WTC11 (cell line): ENCODE measurements at regions not wholly inside any gene's neighbourhood (a gene's known extent, or its start where the extent isn't known, plus 50 kb on each side); places are given as distances from the start of the nearest gene placed in this dataset.

Experiments used
- ATAC-seq: fragments of 200-7000 bp; cut with Tn5 transposase; 2 replicates; pipeline ENCODE4 v1.10.0; 2021; ENCODE audit warnings: mild to moderate bottlenecking, moderate library complexity
- CTCF ChIA-PET: fragments of 300-600 bp; sonication (Branson Sonifier 250); formaldehyde crosslinking; loops from one replicate; lab custom pipeline; 2021; ENCODE audit warnings: antibody characterized with exemption; lab: Charles Lee
- POLR2A ChIA-PET: fragments of 350-600 bp; sonication (Branson Sonifier 250); formaldehyde crosslinking; loops from one replicate; lab custom pipeline; 2021; ENCODE audit warnings: antibody characterized with exemption; lab: Charles Lee
- DNase-seq: peaks from one replicate; pipeline ENCODE4 v3.0.0; 2021; ENCODE audit warnings: low spot score
- H3K27ac Mint-ChIP-seq: 2 replicates; pipeline ENCODE4 v1.8.0; 2021; ENCODE audit warnings: mixed read lengths
- H3K27me3 Mint-ChIP-seq: 2 replicates; pipeline ENCODE4 v1.8.0; 2021; ENCODE audit warnings: low read depth, mild to moderate bottlenecking, moderate library complexity, mixed read lengths
- H3K36me3 Mint-ChIP-seq: 2 replicates; pipeline ENCODE4 v1.8.0; 2021; ENCODE audit warnings: mixed read lengths
- H3K4me1 Mint-ChIP-seq: 2 replicates; pipeline ENCODE4 v1.8.0; 2022; ENCODE audit warnings: mixed read lengths
- H3K4me3 Mint-ChIP-seq: 2 replicates; pipeline ENCODE4 v1.8.0; 2021; ENCODE audit warnings: mild to moderate bottlenecking, moderate library complexity, mixed read lengths
- H3K9me3 Mint-ChIP-seq: 2 replicates; pipeline ENCODE4 v1.8.0; 2021; ENCODE audit warnings: mixed read lengths
- ATF3 ChIP-seq: sonication (generic); formaldehyde crosslinking; conservative IDR thresholded peaks from 2 replicates; pipeline ENCODE4 v1.8.1; 2022; ENCODE audit warnings: mild to moderate bottlenecking, missing genetic modification reagents
- CBFB ChIP-seq: sonication (generic); formaldehyde crosslinking; IDR thresholded peaks from 2 replicates; pipeline ENCODE4 v1.8.1; 2022; ENCODE audit warnings: mild to moderate bottlenecking, low read depth, missing genetic modification reagents
- CDX4 ChIP-seq: fragments of 250-450 bp; sonication (Bioruptor Pico); IDR thresholded peaks from 2 replicates; pipeline ENCODE4 v1.9.0; 2021; ENCODE audit warnings: moderate library complexity, mild to moderate bottlenecking, inconsistent platforms, borderline replicate concordance
- ESRRA ChIP-seq: sonication (generic); formaldehyde crosslinking; IDR thresholded peaks from 2 replicates; pipeline ENCODE4 v1.8.1; 2022; ENCODE audit warnings: mild to moderate bottlenecking, missing genetic modification reagents, borderline replicate concordance
- FOXK1 ChIP-seq: sonication (generic); formaldehyde crosslinking; IDR thresholded peaks from 2 replicates; pipeline ENCODE4 v1.8.0; 2022; ENCODE audit warnings: mild to moderate bottlenecking, moderate library complexity, missing genetic modification reagents
- FOXP1 ChIP-seq: sonication (generic); formaldehyde crosslinking; IDR thresholded peaks from 2 replicates; pipeline ENCODE4 v1.8.0; 2022; ENCODE audit warnings: missing genetic modification reagents, mild to moderate bottlenecking, moderate library complexity, borderline replicate concordance
- FOXP4 ChIP-seq: sonication (generic); formaldehyde crosslinking; IDR thresholded peaks from 2 replicates; pipeline ENCODE4 v1.8.0; 2022; ENCODE audit warnings: mild to moderate bottlenecking, missing genetic modification reagents
- KAT7 ChIP-seq: sonication (generic); formaldehyde crosslinking; IDR thresholded peaks from 2 replicates; pipeline ENCODE4 v1.8.1; 2023; ENCODE audit warnings: missing genetic modification reagents, mild to moderate bottlenecking, borderline replicate concordance
- MLX ChIP-seq: sonication (generic); formaldehyde crosslinking; IDR thresholded peaks from 2 replicates; pipeline ENCODE4 v1.8.1; 2023; ENCODE audit warnings: mild to moderate bottlenecking, missing genetic modification reagents, moderate library complexity
- MYBL2 ChIP-seq: sonication (generic); formaldehyde crosslinking; IDR thresholded peaks from 2 replicates; pipeline ENCODE4 v1.8.1; 2023; ENCODE audit warnings: mild to moderate bottlenecking, moderate library complexity, missing genetic modification reagents
- PRDM15 ChIP-seq: sonication (generic); formaldehyde crosslinking; IDR thresholded peaks from 2 replicates; pipeline ENCODE4 v1.8.0; 2022; ENCODE audit warnings: missing genetic modification reagents
- RELA ChIP-seq: sonication (generic); formaldehyde crosslinking; IDR thresholded peaks from 2 replicates; pipeline ENCODE4 v1.8.1; 2022; ENCODE audit warnings: missing genetic modification reagents, mild to moderate bottlenecking, borderline replicate concordance
- SP1 ChIP-seq: sonication (generic); formaldehyde crosslinking; conservative IDR thresholded peaks from 2 replicates; pipeline ENCODE4 v1.8.1; 2022; ENCODE audit warnings: missing genetic modification reagents
- TCF7 ChIP-seq: sonication (generic); formaldehyde crosslinking; IDR thresholded peaks from 2 replicates; pipeline ENCODE4 v1.8.0; 2022; ENCODE audit warnings: mild to moderate bottlenecking, low read depth, missing genetic modification reagents, moderate library complexity
- TEAD4 ChIP-seq: sonication (generic); formaldehyde crosslinking; IDR thresholded peaks from 2 replicates; pipeline ENCODE4 v1.8.0; 2022; ENCODE audit warnings: mild to moderate bottlenecking, missing genetic modification reagents
- TP53 ChIP-seq: sonication (generic); formaldehyde crosslinking; IDR thresholded peaks from 2 replicates; pipeline ENCODE4 v1.8.1; 2023; ENCODE audit warnings: mild to moderate bottlenecking, missing genetic modification reagents
- ZBTB21 ChIP-seq: sonication (generic); formaldehyde crosslinking; IDR thresholded peaks from 2 replicates; pipeline ENCODE4 v1.8.1; 2023; ENCODE audit warnings: mild to moderate bottlenecking, missing genetic modification reagents, borderline replicate concordance
- ZNF232 ChIP-seq: sonication (generic); formaldehyde crosslinking; IDR thresholded peaks from 2 replicates; pipeline ENCODE4 v1.8.0; 2022; ENCODE audit warnings: mild to moderate bottlenecking, missing genetic modification reagents
- ZNF281 ChIP-seq: sonication (generic); formaldehyde crosslinking; IDR thresholded peaks from 2 replicates; pipeline ENCODE4 v1.8.0; 2023; ENCODE audit warnings: mild to moderate bottlenecking, missing genetic modification reagents
- ZNF396 ChIP-seq: fragments of 250-450 bp; sonication (Bioruptor Pico); IDR thresholded peaks from 2 replicates; pipeline ENCODE4 v1.8.0; 2021; ENCODE audit warnings: mild to moderate bottlenecking, moderate library complexity, borderline replicate concordance

GRCh38 chr22:47315862-47316419 is 553.5 kb downstream of the TBC1D22A start:
- TF ChIP-seq TP53, result no peak
- no peak for TF ChIP-seq ZNF232 (CRISPR knock-in tag)
- no peak for TF ChIP-seq SP1 (CRISPR knock-in tag)
- TF ChIP-seq KAT7 (CRISPR knock-in tag), result no peak
- no peak for TF ChIP-seq ZBTB21 (CRISPR knock-in tag)
- TF ChIP-seq FOXK1 (CRISPR knock-in tag), result no peak
- no peak for TF ChIP-seq MYBL2 (CRISPR knock-in tag)
- TF ChIP-seq FOXP1, result no peak
- TF ChIP-seq TCF7 (CRISPR knock-in tag), result no peak
- TF ChIP-seq ZNF281 (CRISPR knock-in tag), result no peak
- no peak for TF ChIP-seq ESRRA
- TF ChIP-seq MLX, result no peak
- TF ChIP-seq PRDM15 (CRISPR knock-in tag), result no peak
- TF ChIP-seq TEAD4, result no peak
- Mint-ChIP-seq H3K4me3 (no peak overlapping the region), H3K9me3 (peaks cover 16% of the 10 kb centered on the region), H3K27me3 (peaks cover 4% of the 10 kb centered on the region; the same call in 1 of the 2 replicates), H3K4me1 (peaks cover 8% of the 10 kb centered on the region), H3K36me3 (peaks cover 3% of the 10 kb centered on the region; the same call in 1 of the 2 replicates), H3K27ac (no peak overlapping the region; the same call in 1 of the 2 replicates)
- ChIA-PET POLR2A (interaction anchor here (0.6 kb wide), 1 partner anchor 1148 kb away, joined by 4 read pairs; no protein-coding TSS in a partner anchor), CTCF (no interaction called here)
- DNase-seq, result no peak
- no peak for ATAC-seq

- POLR2A ChIA-PET, result no interaction called here
- TF ChIP-seq RELA (CRISPR knock-in tag) (no peak), ZNF396 (CRISPR knock-in tag) (no peak), CDX4 (CRISPR knock-in tag) (no peak), MYBL2 (CRISPR knock-in tag) (no peak), ATF3 (CRISPR knock-in tag) (no peak), CBFB (no peak), SP1 (CRISPR knock-in tag) (no peak), FOXP4 (CRISPR knock-in tag) (no peak)
- DNase-seq (no peak), ATAC-seq (no peak)
- no peak overlapping the region for H3K4me3 Mint-ChIP-seq
- H3K9me3 Mint-ChIP-seq, result peaks cover 25% of the 10 kb centered on the region
- H3K27ac Mint-ChIP-seq, result no peak overlapping the region
- CTCF ChIA-PET, result interaction anchor here (0.8 kb wide), 1 partner anchor 35 kb away, joined by 3 read pairs; no protein-coding TSS in a partner anchor
- no peaks in the 10 kb centered on the region; the same call in 1 of the 2 replicates for H3K36me3 Mint-ChIP-seq
- peaks cover 6% of the 10 kb centered on the region; the same call in 1 of the 2 replicates for H3K27me3 Mint-ChIP-seq
- peaks cover 4% of the 10 kb centered on the region for H3K4me1 Mint-ChIP-seq
These were observed 548.2 kb downstream of the TBC1D22A start for GRCh38 chr22:47310601-47311000.
